Stimulated activated CD8-positive, alpha-beta memory T cell treated with anti-CD3 and anti-CD28 coated beads, Interleukin-12 subunit alpha, Interleukin-12 subunit beta, amount 100 ng/mL, for 24 hours (primary cell): ENCODE measurements at regions not wholly inside any gene's neighbourhood (a gene's known extent, or its start where the extent isn't known, plus 50 kb on each side); places are given as distances from the start of the nearest gene placed in this dataset.

ENCODE experiments used
- DNase-seq: peaks from one replicate; pipeline ENCODE4 v3.0.0-alpha.2; 2020; ENCODE audit errors: extremely low read depth

DNA sequence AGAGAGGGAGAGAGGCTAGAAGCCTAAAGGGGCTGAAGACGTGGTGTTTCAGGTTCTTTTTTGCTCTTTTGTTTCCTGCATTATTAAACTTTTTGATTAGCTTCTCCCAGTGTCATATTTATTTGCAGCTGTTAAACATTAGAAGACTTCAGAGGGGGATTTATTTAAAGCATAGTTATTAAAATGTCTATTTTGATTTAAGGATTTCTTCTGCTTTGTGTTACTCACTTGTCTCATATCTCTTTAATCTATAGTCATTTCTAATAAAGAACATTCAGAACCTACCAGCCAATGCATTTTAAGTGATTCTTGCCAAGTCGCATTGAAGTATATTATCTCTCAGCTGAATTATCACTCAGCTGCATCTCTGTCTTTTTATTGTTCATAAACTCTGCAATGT, 152.0 kb upstream of the DYRK2 start:
- no peak for DNase-seq

DNA sequence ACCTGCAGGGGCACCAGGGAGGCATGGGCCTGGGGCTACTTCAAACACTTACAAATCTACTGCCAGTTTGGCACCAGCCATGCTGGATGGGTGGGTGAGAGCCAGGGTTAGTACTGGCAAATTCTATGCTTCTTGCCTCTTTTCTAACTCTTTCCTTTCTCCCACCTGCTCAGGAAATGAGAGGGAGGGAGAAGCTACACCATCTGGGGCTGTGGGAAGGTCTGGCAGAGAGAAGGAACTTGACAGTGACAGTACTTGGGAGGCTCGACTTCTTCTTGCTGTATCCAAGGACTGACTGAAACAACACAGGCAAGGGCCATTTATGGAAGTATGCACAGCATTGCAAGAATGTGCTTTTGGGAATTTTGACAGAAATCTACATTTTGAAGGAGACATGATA, 149.6 kb upstream of the DYRK2 start:
- DNase-seq, result no peak

DNA sequence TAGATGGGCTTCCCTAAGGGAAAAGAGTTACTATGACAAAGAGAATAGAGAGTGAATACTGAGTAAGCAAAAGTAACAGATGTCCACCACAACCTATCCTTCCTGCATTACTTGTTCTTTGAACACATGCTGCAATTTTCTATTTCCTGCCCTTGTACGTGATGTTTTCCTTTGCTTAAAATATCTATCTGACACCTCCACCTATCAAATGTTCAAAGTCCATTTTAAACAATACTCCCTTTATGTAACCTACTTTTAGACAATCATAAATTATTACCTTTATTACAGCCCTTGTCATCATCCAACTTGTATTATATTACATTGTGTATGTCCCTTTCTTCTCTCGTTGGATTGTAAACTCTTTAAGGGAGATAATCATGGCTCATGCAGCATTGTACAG, 147.2 kb upstream of the DYRK2 start:
- DNase-seq, result no peak

DNA sequence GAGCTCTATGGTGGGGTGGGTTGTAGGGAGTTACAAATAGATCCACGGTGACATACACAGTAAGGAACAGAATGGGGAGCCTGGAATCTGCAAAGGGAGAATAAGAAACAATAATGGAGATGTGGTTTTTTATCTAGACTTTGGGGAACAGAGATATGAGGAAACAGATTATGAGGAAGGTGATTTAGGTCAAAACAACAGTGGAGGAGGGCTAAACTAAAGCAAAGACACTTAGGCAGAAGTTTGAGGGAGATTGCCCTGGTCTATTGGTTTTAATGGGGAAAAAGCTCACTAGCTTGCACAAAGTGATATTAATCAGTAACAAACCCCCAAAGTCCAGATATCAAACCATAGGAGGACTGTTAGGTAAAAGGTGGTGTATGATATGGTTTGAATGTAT, 144.5 kb upstream of the DYRK2 start:
- no peak for DNase-seq

DNA sequence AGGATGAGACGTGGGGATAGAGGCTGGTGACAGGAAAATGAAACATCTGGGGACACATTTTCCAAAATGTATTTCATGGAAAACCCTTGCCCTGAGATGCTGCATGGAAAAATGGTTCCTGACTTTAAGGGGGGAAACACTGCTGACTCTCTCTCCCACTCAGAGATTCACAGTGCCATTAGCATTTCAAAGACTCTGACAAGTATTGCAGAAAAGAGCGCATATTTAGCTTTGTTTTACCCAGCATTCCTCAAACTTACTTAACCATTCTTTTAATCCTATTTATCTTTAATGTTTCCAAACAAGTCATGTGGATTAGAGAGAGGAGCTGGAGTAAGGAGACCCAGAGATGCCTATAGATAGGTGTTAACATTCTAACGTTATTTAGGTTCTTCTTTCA, 141.8 kb upstream of the DYRK2 start:
- DNase-seq, result no peak

DNA sequence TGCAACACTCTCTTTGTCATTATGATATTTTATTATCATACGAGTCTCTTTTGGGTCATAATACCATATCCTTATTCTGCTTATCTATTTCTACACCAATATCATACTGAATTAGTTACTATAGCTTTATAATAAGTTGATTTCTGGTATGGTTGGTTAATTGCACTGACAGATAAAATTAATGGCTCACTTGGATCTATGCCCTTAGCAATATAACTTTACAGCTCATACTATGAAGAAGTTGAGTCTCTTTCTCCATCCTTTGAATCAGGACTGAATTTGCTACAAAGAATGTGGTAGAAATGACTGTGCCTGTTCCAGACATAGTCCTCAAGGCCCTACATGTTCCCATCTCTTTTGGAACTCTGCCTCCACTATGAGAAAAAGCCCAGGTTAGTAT, 139.7 kb upstream of the DYRK2 start:
- no peak for DNase-seq

DNA sequence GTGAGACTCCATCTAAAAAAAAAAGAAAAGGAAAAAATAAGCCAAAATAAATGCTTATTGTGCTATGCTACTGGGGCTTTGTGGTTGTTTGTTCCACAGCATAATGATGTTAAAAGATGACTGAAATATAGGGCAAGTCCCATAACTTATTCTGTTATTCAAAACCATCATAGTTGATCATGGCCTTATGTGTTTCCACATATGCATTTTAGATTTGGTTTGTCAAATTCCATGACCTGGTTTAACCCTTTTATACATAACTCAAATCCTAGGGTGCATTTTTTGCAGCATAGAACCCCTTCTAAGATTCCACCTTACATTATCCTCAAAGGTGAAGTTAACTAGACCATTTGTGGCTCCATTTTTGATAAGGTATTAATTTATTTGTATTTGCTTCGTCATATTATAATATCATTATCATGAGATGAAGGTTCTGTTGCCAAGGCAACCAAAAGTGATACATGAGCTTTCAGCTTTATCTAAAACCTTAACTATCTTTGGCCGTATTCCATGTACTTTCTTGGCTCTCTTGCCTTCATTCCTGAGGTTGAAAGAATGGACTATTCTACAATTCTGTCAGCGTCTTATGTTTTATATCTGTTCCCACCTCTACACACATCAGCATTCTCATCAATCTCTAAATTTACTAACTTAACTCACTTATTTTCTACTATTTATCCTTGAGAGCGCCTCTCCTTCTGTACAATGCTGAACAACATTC, 138.7 kb upstream of the DYRK2 start:
- DNase-seq, result no peak

DNA sequence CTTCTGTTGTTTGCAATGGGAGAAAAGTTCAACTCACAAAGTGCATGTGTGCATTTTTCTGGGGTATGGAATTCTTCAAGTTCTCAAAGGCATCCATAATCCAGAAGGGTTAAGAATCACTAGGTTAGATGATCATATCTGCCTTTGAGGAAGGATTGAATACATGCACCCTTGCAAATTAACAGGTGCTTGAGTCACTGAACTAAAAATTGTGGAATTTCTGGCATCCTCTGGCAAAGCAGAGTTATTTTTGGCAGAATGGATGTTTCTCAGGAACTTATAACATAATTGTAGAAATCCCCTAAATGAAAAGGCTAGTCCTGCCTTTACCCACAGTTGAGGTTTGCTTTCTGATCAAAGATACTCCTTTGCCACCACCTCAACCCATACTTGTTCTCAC, 136.5 kb upstream of the DYRK2 start:
- no peak for DNase-seq

DNA sequence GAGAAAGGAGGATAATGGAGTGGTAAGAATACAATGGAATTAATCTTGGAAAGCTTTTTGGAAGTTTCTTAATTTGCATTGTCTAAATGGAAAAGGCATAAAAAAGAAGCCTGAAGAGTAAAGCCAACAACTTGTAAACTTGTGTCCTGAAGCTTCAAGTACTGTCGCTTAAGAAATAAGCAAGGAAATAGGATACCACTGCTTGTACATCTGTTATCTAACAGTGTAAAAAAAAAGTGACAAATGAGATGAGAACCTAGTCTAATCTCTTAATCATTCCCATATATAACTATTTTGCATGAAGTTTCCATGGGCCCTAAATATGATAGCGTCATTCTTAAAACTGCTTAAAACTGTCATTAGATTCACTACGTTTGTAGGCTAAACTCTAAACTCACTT, 134.0 kb upstream of the DYRK2 start:
- DNase-seq, result no peak

DNA sequence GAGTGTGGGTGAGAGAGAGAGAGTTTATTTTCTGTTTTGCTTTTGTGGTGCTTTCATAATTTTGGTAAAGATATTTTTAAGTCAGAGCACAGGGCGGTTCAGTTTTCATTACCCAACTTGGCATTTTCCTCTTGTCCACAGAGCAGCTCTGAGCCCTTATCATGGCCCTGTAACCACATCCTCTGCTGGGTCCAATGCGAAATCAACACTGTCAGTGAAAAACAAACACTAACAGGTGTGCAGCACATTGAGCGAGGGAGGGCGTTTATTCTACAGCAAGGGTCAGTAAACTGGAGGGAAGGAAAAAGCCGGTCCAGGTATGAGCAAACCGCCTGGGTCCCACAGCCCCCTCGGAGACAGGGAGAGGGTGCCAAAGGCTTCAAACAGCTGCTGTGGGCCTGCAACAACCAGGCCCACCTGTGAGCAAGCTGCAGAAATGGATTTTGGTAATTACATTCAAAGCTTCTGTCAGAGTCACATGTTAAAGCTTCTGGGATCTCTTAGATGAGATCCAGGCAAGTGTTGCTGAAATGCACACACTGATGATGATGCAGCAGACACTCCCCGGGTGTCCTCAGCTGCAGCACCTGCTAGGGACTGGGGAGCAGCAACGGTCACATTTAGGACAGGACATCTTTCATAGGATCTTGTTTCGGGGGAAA, 132.7 kb upstream of the DYRK2 start:
- DNase-seq, result no peak

DNA sequence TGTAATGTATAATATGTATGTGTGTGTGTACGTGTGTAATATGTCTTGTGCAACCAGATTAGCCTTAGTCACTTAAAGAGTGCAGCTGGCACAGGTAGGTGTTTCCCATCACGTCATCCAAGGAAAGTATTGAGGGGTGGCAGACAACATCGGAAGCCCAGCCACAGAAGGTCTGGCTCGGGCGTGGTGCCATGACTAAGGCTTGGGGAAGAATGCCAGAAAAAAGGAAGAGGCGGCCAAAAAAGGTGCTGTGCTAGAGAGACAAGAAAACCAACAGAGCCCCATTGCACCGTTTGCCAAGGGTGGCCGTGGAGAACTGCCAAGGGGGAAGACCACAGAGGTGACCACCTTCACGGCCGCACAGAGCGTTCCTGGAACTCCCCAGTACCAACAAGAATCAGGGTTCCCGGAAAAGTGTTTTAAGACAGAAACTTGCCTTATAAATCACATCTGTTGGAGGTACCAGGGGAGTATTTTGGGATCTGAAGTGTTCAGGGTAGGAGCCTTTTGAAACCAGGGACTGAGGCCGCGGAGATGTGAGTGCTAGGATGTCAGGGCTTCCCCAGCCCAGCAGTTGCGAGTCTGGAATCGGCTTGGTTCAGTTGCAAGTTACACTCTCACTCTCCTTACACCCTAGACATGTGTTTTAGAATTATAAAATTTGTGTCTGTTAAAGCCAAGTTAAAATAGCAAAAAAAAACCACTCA, 131.2 kb upstream of the DYRK2 start:
- no peak for DNase-seq

DNA sequence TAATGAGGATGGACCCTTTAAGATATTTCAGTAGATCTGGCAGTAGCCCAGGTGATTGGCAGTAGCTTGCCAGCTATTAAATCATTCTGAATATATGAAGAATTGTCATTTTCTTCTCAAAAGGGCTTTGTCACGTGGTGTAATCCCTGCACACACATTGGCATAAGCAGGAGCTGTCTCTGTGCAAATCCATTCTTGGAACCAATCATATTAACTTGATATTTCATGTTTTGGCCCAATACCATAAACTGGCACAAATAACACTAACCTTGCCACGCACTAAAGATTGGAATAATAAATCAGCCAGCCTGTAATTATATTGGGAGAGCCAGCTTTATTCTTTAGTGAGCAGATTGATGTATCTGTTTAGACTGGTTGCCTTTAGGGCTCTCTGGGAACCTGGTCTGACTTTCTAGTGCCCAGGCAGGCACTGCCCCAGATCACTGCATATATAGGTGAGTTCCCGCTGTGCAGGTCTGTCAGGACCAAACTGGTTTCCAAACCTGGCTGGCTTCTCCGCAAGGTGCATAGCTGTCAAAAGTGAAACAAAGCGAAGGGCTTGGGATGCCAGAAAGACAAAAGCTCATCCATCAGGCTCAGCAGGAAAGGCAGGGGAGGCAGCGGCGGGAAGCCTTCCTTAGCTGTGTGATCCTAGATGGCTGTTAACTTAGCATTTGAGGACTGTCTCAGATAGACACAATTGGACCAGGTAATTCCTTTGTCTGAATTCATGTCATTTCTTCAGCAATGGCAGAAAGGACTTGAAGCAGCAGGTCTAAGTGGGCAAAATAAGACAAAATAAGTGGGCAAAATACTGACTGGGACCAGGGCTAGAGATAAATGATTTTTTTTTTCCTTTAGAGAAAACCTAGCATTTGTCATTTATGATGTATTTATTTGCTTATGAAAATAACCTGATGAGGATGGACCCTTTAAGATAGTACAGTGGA, 128.8 kb upstream of the DYRK2 start:
- DNase-seq, result no peak

DNA sequence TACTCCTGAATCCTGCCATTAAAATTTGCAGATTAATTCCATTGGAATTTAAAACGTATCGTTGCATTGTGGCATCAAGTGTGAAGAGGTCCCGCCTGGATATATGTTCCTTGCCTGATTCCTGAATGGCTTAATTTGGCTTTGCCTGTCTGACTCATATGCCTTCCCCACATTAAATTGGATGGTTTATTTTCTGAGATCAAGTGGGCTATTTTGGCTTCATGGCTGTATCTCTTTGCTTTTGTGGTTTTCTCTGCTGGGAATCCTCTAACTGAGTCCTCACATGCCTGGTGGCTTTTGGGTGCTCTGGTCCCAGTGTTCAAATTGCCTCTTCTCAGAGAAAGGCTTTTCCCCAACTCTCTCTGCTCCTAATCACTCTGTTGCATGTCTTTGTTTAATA, 127.9 kb upstream of the DYRK2 start:
- no peak for DNase-seq

DNA sequence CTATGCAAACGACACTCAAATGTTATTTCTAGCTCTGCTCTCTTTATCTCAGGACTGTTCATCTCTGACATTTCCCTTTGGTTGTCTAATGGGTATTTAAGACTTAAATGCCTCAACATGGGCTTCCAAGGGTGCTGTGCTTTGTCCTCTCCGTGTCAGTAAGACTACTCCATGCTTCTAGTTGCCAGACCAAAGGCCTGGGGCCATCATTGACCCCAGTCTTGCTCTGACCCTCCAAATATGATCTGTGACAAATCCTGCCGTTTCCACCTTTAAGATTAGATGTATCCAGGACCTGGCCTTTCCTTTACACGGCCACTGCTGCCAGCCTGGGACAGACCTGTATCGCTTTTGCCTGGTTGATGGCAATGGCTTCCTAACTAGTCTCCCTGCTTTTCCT, 126.3 kb upstream of the DYRK2 start:
- no peak for DNase-seq

DNA sequence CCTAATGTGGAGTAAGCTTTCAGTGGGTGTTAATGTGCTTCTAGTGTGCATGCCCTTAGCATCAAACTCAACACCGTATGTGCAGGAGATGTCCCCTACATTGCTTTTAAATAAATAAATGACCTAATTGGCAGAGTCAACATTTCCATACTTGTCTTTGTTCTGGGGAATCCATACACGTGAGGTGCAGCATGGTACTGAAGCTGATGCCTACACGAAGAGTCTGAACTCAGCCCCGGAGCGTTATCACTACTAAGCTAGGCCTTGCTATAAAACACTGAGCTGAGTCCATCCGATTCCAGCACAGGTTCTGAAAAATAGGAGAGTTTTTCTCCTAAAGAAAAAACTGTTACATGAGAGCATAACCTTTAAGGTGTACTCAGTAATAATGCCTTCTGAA, 125.0 kb upstream of the DYRK2 start:
- no peak for DNase-seq

DNA sequence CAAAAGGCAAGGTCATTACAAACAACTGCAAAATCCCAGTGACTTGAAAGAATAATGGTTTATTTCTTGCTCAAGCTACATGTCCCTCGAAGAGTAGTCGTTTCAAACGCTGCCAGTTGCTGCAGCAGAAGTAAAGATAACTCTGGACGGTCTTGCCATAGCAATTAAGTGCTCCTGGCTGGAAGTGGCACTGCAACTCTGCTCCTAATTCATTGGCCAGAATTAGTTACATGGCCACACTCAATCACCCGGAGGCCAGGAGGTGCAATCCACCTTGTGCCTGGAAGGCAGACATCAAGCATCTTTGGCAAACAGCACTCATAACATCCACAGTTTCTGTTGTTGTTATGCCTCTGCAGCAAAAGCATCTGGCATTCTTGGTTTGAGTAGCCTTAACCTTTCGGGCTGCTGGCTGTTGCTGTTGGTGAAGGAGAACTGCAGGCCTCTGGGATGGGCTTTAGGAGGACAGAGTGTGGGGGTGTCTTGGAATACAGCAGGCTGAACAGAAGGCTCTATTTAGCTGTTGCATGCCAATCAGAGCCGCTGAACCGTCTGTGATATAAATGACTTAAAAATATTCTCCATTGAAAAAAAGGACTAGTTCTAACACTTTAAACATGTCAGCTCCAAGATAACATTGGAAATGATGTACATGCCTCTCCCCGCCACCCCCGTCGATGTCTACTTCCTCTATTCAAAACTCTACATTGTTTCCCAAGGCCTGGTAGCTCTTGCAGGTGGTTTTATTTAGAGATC, 123.5 kb upstream of the DYRK2 start:
- no peak for DNase-seq

DNA sequence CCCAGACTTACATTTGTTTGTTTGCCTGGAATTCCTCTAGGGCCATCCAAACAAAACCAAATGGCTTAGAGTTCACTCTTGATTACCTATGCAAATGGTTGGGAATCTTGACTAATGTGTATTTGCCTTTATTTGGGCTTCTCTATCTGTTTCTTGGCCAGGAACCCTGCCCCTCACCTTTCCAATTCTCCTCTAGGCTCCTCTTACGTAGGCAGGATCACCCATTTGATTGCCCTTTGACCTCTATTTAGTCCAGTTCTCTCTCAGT, 123.0 kb upstream of the DYRK2 start:
- DNase-seq, result no peak

DNA sequence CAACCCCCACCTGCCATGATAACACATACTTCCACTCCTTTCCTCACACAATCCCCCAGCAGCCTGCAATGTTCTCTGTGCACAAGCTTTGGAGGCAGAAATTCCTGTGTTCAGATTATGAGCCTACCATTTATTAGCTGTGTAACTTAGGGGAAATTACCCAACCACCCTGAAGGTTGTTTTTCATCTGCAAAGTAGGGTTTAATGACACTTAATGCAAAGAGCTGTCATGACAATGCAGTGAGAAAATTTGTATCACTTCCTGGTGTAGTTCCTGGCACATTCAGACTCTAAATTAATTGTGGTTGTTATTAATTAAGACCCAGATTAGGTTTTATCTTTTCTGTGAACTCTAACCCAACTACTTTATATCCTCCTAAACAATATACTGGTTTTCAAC, 122.4 kb upstream of the DYRK2 start:
- no peak for DNase-seq

DNA sequence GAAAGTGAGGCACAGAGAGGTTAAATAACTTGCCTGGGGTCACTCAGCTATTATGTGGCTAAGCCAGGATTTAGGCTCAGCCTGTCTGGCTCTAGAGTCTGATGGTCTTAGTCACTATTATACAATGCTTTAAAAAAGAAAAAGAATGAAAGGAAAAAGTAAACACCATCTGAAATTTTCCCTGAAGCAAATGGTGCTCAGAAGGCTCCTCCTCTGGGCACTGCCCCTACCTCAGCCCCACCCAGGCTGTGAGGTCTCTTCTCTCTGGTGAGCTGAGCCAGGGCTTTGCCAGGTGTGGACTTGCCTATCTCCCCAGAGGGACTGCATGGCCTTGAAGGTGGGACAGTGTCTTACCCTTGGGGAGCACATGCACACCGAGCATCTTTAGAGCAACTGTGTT, 117.5 kb upstream of the DYRK2 start:
- DNase-seq, result no peak

DNA sequence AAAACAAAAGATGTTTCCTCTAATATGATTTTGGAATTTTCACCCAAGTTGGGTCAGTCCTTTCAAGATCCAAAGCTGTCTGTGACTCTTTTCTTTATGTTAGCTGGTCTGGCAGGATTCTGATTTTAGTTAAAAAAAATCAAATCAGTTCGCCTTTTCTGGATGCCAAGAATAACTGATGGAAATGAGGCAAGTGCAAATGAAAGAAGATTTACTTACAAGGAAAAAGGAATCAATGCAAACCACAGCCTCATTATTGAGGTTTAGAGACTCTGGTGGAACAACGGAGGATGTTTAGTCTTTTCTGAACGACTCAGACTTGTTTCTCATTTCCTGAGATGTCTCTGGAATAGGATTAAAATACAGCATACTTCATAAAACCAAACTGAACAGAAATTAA, 117.0 kb upstream of the DYRK2 start:
- no peak for DNase-seq

DNA sequence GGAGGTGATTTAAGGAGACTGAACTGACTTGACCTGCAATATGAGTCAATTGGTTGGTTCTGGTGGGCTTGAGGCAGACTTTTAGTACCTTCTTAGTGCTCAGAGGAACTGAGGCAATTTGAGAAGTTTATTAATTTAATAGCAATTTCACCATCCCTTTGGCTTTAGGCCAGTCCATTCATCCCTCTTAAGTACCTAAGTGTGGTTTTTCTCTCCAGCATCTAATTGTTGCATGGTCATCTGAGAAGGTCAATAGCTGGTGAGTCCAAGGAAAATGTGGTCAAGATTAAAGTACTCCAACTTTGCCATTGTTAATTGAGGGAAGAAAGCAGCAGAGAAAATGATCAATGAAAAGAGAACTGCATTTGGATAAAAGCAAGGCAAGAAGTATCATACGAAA, 115.4 kb upstream of the DYRK2 start:
- DNase-seq, result no peak

DNA sequence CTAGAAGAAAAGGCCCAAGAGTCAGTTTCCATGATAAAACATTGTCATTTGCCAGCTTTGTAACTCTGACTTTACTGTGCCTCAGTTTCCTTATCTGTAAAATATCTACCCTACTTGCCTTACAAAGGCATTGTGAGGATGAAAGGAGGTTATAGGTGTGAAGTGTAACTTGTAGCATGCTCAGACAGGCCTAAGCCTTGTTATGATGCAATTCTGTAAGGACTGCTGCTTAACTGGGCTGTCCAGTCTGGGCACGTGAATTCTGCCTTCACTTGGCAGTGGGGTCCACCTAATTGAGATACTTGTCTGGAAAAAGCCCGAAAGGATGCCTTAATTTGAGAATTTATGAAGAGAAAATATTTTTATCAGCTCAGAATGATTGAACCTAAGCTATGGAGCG, 114.5 kb upstream of the DYRK2 start:
- DNase-seq, result no peak
